DOHH2 (cell line): ENCODE measurements at regions not wholly inside any gene's neighbourhood (a gene's known extent, or its start where the extent isn't known, plus 50 kb on each side); places are given as distances from the start of the nearest gene placed in this dataset.

Source experiments
- CTCF ChIP-seq: fragments of 200-600 bp; sonication (generic); IDR thresholded peaks from one replicate; pipeline ENCODE4 v1.5.1; 2014; ENCODE audit warnings: antibody characterized with exemption, mild to moderate bottlenecking, low read depth, low read length; ENCODE audit not compliant: poor library complexity, severe bottlenecking
- EZH2phosphoT487 ChIP-seq: fragments of 200-600 bp; sonication (generic); IDR thresholded peaks from 2 replicates; pipeline ENCODE4 v1.6.1; 2017; ENCODE audit warnings: borderline replicate concordance, mild to moderate bottlenecking, antibody characterized with exemption, low read length, moderate library complexity, mixed read lengths

- TF ChIP-seq CTCF = no peak
- TF ChIP-seq EZH2phosphoT487 = no peak
These were observed 351.5 kb downstream of the USP25 start for GRCh38 chr21:16081304-16081703.
